ENCODE measurements at regions not wholly inside any gene's neighbourhood (a gene's known extent, or its start where the extent isn't known, plus 50 kb on each side); places are given as distances from the start of the nearest gene placed in this dataset.

DNA sequence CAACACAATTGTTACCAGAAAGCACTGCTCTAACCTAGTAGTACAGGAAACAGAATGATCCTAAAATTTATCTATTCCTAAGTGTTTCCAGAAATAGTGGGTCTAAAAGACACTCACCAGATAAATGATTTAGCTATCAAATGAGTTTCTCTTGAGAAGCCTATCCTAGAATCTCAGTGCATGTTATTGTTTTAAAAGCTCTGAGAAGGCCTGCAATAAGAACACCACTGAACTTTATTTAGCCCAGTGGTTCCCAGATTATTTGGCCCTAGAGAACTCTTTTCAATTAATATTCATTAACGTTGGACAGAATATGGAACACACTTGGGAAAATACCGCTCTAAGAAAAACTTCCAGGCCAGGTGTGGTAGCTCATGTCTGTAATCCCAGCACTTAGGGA lies 220.1 kb upstream of the GHITM start:
- in situ Hi-C loops (cut with HindIII; ENCODE audit: low sequenced_read_pairs), result no loop called here

DNA sequence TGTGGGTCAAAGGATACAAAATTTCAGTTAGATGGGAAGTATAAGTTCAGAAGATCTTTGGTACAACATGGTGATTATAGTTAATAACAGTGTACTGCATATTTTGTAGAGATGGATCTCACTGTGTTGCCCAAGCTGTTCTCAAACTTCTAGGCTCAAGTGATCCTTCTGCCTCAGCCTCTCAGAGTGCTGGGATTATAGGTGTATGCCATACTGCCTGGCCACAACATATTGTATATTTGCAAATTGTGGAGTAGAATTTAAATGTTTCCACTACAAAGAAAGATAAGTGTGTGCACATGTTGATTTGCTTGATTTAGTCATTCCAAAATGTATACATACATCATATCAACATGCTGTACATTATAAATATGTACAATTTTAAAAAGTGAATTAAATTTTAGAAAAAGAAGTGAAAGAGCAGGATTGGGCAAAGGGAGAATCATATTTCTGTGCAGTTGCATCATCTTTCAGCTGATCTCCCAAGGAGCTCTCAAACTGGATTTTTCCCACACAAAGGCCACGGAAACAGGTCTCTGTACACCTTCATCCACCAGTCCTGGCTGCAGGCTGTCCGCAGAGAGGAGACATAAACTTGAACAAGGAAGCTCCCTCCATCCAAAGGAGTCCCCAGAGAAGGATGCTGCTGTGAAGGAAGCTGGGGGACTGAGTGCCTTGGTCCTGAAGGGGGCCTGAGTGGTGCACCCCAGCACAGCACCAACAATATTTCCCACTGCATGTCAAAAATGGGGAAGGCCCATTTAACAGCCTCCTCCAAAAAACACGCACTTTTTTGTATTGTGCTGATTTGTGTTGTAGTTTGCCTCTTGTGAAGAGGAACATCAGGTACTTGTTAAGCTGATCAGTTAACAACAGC lies 217.1 kb upstream of the GHITM start:
- in situ Hi-C loops (cut with HindIII; ENCODE audit: low sequenced_read_pairs), result no loop called here

DNA sequence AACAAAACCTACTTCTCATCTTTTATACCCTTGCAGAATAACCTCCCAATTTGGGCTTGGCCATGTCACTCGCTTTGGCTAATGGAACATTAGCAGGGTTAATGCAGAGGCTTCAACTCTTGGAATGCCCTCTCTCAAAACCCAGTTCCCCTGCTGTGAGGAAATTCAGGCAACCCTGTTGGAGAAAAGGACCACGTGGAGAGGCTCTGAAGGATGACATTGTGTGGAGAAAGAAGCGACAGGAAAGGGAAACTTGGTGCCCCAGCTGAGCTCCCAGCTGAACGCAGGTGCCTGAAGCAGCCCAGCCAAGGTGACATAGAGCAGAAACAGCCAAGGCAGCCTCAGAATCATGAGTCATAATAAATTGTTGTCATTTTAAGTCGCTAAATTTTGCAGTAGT lies 214.2 kb upstream of the GHITM start:
- in situ Hi-C loops (cut with HindIII; ENCODE audit: low sequenced_read_pairs), result no loop called here

DNA sequence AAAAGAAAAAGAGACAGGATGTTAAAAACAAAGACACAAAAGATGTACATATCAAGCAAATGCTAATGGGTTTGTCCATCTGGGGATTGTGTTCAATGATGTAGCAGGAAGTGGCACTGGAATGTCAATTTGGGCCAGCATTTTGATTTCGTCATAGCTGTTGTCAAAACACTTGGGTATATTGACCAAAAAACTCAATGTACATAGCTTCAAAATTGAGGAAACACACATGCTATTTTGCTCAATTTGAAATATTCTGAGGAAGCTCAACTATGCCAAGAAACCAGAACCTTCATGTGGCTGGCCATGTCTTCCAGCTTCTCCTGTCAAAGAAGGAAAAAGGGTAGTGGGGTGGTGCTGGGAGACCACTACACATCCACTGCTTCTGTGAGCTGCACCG lies 212.7 kb upstream of the GHITM start:
- in situ Hi-C loops (cut with HindIII; ENCODE audit: low sequenced_read_pairs), result no loop called here

DNA sequence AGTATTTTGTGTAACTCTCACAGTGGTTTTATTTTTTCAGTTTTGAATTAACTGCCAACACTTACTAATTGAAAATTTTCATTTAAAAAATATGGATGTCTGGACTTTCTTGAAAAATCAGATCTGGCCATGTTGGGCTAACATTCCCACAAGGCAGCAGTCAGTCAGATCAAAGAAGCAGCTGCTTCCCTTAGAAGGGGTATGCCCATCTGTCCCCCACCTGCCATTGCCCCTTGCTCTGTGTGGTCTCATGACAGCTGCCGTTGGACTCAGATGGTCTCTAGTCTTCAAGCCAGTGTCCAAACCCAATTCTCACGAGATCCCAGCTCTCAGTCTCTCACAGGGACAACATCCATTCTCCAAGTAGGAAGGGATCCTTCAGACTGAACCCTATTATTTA lies 212.1 kb upstream of the GHITM start:
- in situ Hi-C loops (cut with HindIII; ENCODE audit: low sequenced_read_pairs), result no loop called here

DNA sequence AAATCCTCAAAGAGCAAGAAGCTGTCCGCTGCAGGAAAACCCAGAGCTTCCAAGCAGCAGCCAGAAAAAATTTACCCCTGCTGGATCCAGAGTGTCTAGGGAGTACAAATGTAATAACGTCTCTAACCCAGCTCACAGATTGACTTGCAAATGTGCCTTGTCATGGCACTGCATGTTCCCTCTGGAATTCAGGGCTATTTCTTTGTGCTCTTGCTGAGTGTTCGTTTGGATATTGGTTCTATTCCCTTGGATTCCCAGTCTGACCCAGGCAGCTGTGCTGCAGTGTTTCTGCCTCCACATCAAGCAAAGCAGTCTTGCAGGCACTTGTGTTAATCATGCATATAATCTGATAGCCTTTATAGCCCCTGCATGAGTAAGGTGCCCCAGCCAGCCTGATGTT lies 209.9 kb upstream of the GHITM start:
- in situ Hi-C loops (cut with HindIII; ENCODE audit: low sequenced_read_pairs), result no loop called here

DNA sequence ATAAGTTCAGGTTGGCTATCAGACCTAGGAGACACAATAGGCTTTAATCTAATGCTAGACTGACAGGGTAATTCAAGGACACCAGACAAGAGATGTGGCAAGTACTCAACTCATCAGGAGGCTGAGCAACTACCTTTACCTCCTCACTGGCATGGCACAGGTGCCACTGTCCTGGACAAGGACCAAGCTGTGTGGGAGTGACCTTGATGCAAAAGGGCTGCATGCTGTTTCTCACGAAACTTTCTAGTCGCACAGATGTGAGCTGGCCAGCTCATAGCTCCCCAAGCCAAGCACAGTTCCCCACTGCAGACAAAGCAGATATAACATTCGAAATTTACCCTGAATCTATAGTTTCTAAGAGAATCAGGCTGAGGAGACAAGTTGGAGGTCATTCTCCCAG lies 207.6 kb upstream of the GHITM start:
- in situ Hi-C loops (cut with HindIII; ENCODE audit: low sequenced_read_pairs), result no loop called here

DNA sequence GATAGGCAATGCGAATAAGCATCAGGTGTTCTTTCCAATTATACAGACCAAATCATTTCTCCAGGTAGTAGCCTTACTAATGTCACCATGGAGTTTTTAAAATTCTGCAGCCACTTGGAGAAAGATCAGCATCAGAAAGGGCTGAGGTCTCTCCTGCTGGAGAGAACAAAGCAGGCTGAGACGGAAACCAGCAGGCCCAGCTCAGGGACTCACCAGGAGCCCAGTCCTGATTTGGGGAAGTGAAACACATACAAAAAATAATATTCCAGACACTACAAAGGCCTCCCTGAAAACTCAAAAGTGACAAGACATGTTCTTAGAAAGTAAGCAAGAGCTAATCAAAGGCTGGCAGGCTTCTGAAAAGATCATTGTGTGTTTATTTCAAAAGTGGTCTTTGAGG lies 207.1 kb upstream of the GHITM start:
- in situ Hi-C loops (cut with HindIII; ENCODE audit: low sequenced_read_pairs), result no loop called here

DNA sequence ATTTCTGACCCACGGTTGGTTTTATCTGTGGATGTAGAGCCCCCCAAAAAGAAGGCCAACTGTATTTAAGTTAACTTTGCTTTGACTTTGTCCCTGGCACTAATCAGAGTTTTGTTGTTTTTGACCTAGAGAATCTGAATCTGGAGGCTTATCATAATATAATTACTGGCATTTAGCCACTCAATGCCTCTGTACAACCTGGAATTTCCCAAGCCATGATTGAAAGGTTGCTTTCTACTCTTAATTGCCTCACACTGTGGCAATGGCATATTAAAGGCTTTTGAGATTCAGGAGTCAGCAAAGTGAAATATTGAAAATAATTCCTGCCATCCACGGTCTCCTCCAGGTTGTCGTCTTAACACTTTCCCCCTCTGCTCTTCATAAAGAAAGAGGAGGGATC lies 205.2 kb upstream of the GHITM start:
- in situ Hi-C loops (cut with HindIII; ENCODE audit: low sequenced_read_pairs), result no loop called here

DNA sequence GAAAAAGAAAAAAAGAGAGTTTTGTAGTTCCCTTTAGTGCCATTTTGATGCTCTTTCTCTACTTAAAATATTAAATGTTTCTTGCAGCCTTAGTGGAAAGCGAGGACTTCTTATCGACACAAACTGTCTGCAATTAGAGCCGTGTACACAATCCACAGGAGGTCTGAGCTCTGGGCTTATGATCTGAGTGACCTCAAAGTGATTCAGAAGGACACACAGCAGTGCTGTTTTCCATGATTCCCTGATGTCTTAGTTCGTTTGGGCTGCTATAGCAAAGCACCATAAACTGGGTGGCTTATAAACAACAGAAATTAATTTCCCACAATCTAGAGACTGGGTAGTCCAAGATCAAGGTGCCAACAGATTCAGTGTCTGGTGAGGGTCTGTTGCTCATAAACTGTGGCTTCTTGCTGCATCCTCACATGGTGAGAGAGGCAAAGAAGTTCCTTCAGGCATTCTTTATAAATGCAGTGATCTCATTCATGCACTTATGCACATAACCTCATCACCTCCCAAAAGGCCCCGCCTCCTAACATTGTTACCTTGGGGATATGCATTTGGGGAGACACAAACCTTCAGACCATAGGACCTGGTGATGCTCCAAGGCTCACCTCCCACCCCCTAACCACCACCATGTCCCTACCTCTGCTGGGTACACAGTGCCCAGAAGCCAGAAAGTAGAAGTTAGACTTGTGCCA lies 204.5 kb upstream of the GHITM start:
- in situ Hi-C loops (cut with HindIII; ENCODE audit: low sequenced_read_pairs), result no loop called here

DNA sequence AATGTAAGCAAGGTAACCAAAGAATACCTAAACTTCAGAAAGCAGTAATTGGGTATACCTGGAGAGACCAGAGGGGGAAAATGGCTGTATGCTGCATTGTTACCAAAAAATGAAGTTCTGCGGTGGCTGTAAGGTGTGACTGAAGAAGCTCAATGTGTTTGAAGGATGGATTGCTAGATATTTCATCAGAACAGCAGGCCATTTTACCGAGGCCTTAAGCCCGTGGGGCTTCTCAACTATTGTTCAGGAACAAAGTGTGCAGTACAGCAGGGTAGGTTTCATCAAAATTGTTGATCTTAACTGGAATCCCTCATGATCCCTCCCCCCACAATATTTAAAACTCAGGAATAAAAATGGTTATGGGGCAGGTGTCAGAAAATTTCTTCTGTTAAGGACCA lies 204.0 kb upstream of the GHITM start:
- in situ Hi-C loops (cut with HindIII; ENCODE audit: low sequenced_read_pairs), result no loop called here

DNA sequence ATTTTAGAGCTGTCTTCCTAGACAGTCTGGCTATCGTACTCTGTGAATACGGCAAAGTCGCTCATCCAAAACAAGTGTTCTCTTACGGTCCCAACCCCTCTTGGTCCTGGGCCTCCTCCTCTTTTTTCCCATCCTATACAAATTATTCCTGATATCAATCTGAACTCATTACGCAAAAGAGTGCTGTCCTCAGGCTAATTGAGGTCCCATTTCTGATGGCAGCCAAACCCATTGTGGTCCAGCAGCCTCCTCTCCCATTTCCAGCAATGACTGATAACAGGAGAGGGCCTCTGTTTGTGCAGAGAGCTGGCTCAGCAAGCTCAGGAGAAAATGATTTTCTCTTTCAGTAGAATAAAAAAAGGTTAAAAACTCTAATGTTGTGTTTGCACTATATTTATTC lies 203.4 kb upstream of the GHITM start:
- in situ Hi-C loops (cut with HindIII; ENCODE audit: low sequenced_read_pairs), result no loop called here

DNA sequence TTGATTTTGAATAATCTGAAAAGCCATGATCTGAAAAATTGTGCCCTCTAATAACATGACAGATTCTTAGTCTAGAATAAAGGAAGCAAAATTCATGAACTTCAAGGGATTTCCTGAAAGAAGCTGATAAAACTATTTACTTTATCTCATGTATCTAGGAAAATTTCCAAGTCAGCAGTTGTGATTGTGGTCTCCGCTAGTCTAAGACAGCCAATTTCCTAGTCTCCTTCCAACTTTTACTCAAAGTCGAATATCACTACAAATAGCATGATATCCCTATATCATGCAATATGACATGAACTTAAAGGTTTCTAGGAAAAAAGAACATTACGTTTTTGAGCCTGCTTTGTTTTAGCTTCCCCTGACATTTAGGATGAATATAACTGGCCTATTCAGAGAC lies 202.1 kb upstream of the GHITM start:
- in situ Hi-C loops (cut with HindIII; ENCODE audit: low sequenced_read_pairs), result no loop called here

DNA sequence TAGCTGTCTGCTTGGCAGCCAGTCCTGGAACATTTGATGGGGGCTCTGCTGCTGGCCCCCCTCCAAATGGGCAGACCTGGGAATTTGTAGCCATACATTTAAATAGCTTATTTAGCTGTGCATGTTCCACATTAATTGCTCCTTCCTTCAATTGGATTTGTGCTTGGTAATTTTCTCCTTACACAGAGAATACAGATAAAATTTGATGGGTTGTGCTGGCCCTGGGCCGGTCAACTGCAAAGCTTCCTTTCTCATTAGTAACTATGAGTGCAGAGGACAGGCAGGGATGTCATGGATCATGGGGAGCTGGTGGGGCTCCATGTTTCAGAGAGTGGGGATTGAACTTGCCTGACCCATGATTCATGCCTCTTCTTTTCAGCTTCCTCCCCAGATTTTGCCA lies 201.5 kb upstream of the GHITM start:
- in situ Hi-C loops (cut with HindIII; ENCODE audit: low sequenced_read_pairs), result no loop called here

DNA sequence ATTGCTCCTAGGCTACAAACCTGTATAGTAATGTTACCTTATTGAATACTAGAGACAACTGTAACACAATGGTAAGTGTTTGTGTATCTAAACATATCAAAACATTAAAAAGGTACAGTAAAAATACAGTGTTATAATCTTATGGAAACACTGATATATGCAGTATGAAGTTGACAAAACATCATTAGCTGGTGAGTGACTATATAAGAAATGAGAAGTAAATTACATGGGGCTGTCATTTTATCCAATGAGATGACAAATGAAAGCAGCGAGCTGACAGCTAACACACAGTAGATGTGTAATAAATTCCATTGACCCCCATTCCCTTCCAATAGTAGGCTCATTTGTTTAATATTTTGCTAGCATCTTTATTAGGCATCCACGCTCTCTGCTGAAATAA lies 198.1 kb upstream of the GHITM start:
- in situ Hi-C loops (cut with HindIII; ENCODE audit: low sequenced_read_pairs), result no loop called here

DNA sequence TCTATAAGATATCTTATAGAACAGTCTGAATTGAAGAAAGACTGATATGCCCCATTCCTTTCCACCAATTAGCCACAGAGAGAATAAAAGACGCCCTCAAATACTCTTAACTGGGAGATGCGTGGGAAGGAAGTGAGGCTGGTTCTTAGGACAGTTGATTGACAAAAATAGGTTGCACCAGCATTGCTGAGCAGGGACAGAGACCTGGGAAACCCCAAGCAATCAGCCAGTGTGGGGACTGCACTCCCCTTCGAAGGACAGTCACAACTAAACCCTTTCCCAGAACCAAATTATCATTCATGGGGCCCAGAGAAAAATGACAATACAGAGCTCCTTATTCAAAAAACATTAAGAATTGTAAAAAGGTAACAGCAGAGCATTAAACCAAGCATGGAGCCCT lies 196.9 kb upstream of the GHITM start:
- in situ Hi-C loops (cut with HindIII; ENCODE audit: low sequenced_read_pairs), result no loop called here

DNA sequence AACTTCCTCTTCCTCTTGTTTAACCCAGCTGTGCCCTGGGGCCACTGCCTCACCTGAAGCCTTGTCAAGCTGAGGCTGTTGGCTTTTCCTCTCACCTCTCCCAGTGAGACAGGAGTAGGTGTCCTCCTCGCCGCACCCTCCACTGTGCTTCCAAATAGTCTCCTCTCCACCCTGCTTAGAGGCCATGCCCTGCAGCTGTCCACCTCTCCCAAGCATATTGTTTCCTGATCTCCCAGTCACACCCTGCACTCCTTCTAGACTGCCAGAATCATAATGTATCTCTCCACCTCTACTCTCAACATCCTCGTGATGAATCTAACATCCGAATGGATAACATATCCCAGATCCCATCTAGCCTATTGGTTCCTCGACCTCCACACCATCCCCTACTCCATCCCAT lies 196.3 kb upstream of the GHITM start:
- in situ Hi-C loops (cut with HindIII; ENCODE audit: low sequenced_read_pairs), result no loop called here

DNA sequence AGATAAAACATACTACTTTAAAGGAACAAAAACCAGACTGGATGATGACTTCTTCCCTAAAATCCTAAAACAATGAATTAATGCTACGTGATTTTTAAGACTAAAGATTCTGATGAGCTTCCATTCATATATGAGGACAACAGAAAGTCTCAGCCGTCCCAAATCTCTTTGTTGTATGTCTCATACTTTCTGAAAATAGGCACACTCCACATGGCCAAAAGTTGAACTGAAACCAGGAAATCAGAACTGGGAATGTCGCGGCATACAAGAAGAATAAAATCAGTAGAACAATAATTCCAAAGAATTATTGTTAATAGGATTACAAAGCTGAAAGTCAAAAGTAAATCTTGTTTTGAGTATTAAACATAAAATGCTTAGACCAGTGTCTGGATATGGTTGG lies 195.4 kb upstream of the GHITM start:
- in situ Hi-C loops (cut with HindIII; ENCODE audit: low sequenced_read_pairs), result no loop called here

DNA sequence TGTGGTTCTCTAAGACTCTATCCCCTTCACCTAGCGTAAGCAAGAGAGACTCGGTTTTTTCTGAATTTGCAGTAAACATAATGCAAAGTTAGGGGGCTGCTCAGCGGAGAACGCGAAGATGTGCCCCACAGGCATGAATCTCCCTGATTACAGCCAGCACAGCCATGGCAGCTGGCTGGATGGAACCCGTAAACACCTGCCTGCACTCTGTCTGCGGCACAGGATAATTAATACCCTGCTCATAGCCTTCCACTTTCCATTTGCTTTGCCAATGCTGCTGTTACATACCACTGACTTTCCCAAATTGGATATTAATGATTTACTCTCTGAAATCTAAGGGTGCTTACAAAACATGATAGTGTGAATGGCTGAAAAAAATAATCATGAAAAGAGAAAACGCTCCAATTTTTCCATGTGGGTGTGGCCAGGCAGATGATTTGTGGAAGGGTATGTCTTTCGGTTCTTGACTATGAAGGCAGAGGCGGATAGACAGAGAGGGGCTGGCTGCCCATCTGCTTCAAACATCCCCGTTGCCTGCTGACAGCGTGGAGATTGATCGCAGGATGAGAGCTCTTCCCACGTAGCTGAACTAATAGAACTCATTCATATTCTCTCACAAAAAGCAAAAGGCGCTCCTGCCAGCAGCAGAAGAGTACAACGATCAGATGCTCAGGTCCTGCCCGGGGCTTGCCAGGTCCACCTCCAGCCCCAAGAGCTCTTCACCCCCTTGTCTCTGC lies 193.2 kb upstream of the GHITM start:
- in situ Hi-C loops (cut with HindIII; ENCODE audit: low sequenced_read_pairs), result loop anchor here (5.0 kb wide), 1 partner anchor 41 kb away; no protein-coding TSS in a partner anchor

DNA sequence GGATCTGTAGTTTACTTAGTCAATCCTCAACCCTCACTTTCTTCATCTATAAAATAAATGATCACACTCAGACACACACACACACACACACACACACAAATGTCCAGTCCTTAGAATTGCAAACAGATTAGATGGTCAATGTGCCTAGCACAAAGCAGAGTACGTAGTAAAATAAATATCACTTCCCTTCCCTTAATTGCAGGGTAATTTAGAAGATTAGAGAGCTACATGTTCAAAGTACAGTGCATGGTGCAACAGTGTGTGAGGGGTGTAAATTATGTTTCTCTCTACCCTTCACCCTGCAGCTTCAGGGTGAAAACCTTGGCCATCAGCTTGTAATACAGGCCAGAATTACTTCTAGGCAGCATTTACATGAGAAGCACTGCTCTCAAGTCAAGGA lies 187.0 kb upstream of the GHITM start:
- in situ Hi-C loops (cut with HindIII; ENCODE audit: low sequenced_read_pairs), result no loop called here

DNA sequence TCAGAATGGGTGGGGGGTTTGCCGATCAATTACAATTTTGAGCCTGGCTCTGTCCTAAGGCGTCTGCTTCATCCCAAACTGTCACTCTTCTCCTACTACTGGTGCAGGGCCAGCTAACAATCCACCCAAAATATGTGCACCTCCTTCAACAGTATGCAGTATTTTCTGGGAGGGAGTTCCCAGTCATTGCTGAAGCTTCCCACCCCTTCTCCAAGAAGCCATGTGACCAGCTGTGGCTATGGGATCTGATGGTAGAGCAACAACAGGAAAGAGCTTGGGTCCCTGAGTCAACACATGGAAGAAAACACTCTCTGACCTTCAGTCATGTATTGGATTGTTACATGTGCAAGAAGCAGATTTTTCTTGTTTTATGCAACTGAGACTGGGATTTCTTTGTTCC lies 185.7 kb upstream of the GHITM start:
- in situ Hi-C loops (cut with HindIII; ENCODE audit: low sequenced_read_pairs), result no loop called here
